Common myeloid progenitor, CD34-positive (primary cell): ENCODE measurements at regions not wholly inside any gene's neighbourhood (a gene's known extent, or its start where the extent isn't known, plus 50 kb on each side); places are given as distances from the start of the nearest gene placed in this dataset.

ENCODE experiments used
- CTCF ChIA-PET: fragments of 350-600 bp; sonication (Branson Sonifier 250); formaldehyde crosslinking; loops from one replicate; lab custom pipeline; 2021; ENCODE audit warnings: antibody characterized with exemption; lab: Charles Lee
- POLR2A ChIA-PET: fragments of 350-600 bp; sonication (Branson Sonifier 250); formaldehyde crosslinking; loops from one replicate; lab custom pipeline; 2021; ENCODE audit warnings: antibody characterized with exemption; lab: Charles Lee
- DNase-seq, 3 donors: peaks; one replicate each; pipeline versions ENCODE4 v3.0.0 to v3.0.0-alpha.2; 2013
- H3K27ac ChIP-seq, 2 experiments: 1 replicate in 1 of 2; 2 replicates in 1 of 2; pipeline ENCODE4 v1.7.0; 2013; ENCODE audit warnings: inconsistent platforms in 2 of 2, low read length in 2 of 2, mild to moderate bottlenecking in 2 of 2, low read depth in 1 of 2, moderate library complexity in 1 of 2; ENCODE audit not compliant: severe bottlenecking in 2 of 2, insufficient read depth in 1 of 2, poor library complexity in 1 of 2
- H3K27me3 ChIP-seq, 5 experiments: replicated peaks in 2 of 5; 1 replicate in 3 of 5; 2 replicates in 2 of 5; pipeline versions ENCODE4 v1.6.1 to v1.7.0; 2013; ENCODE audit warnings: low read length in 4 of 5, mild to moderate bottlenecking in 2 of 5, moderate library complexity in 2 of 5, inconsistent platforms in 1 of 5; ENCODE audit not compliant: insufficient read depth in 5 of 5, control insufficient read depth in 4 of 5
- H3K36me3 ChIP-seq, 4 experiments: 1 replicate in 2 of 4; 2 replicates in 2 of 4; pipeline versions ENCODE4 v1.6.1 to v1.7.0; 2013; ENCODE audit warnings: low read length in 3 of 4, control low read depth in 1 of 4, mild to moderate bottlenecking in 1 of 4; ENCODE audit not compliant: control insufficient read depth in 4 of 4, insufficient read depth in 4 of 4
- H3K4me1 ChIP-seq, 4 experiments: 1 replicate in 3 of 4; 2 replicates in 1 of 4; pipeline versions ENCODE4 v1.6.1 to v1.7.1; 2013; ENCODE audit warnings: low read length in 3 of 4, mild to moderate bottlenecking in 3 of 4, control low read depth in 1 of 4, inconsistent platforms in 1 of 4, moderate library complexity in 1 of 4; ENCODE audit not compliant: control insufficient read depth in 4 of 4, insufficient read depth in 4 of 4; ENCODE audit errors: control extremely low read depth in 1 of 4
- H3K4me3 ChIP-seq, 7 experiments: 1 replicate in 4 of 7; 2 replicates in 3 of 7; pipeline versions ENCODE4 v1.5.1 to v1.7.0; 2013; ENCODE audit warnings: mild to moderate bottlenecking in 7 of 7, low read length in 6 of 7, moderate library complexity in 6 of 7, inconsistent platforms in 2 of 7, low read depth in 2 of 7, control low read depth in 1 of 7; ENCODE audit not compliant: insufficient read depth in 4 of 7, control insufficient read depth in 1 of 7; ENCODE audit errors: extremely low read depth in 1 of 7
- H3K9me3 ChIP-seq, 5 experiments: 1 replicate in 4 of 5; 2 replicates in 1 of 5; pipeline versions ENCODE4 v1.6.1 to v1.7.1; 2013; ENCODE audit warnings: low read length in 4 of 5, mild to moderate bottlenecking in 2 of 5, inconsistent platforms in 1 of 5, low read depth in 1 of 5, moderate library complexity in 1 of 5; ENCODE audit not compliant: control insufficient read depth in 4 of 5, insufficient read depth in 2 of 5; ENCODE audit errors: control extremely low read depth in 1 of 5
- WGBS: methylation state at CpG from one replicate; pipeline ENCODE4 v1.1.5; 2013; ENCODE audit not compliant: insufficient coverage; 5-methylcytosine and 5-hydroxymethylcytosine counted together

- 100% methylated on average over 3 of the region's 4 CpGs for WGBS
- H3K27me3 ChIP-seq: peaks cover 3 to 27% (median 9%) of the 10 kb centered on the region in 5 experiments
- no peaks in the 10 kb centered on the region for H3K36me3 ChIP-seq
- DNase-seq: no peak
- H3K4me1 ChIP-seq: peaks cover 5 to 15% (median 11%) of the 10 kb centered on the region in 4 experiments
- H3K4me3 ChIP-seq: no peak overlapping the region
- ChIA-PET CTCF (no interaction called here), POLR2A (no interaction called here)
- peaks cover 0 to 2% (median 0%) of the 10 kb centered on the region in 5 experiments for H3K9me3 ChIP-seq
- no peak overlapping the region for H3K27ac ChIP-seq
Observed at GRCh38 chr1:57982852-57983251, 559.0 kb upstream of the DAB1 start.

- DNase-seq: no peak
- Histone ChIP-seq H3K36me3 (no peaks in the 10 kb centered on the region), H3K9me3 (peaks cover 0 to 6% (median 0%) of the 10 kb centered on the region in 5 experiments), H3K27me3 (peaks cover 0 to 10% (median 0%) of the 10 kb centered on the region in 5 experiments), H3K4me1 (no peaks in the 10 kb centered on the region), H3K27ac (no peak overlapping the region), H3K4me3 (no peak overlapping the region)
- WGBS: 83% methylated on average over 1 of the region's 5 CpGs
- CTCF ChIA-PET: no interaction called here
- POLR2A ChIA-PET: no interaction called here
Observed at GRCh38 chr1:57976216-57976615, 552.4 kb upstream of the DAB1 start.

DNA sequence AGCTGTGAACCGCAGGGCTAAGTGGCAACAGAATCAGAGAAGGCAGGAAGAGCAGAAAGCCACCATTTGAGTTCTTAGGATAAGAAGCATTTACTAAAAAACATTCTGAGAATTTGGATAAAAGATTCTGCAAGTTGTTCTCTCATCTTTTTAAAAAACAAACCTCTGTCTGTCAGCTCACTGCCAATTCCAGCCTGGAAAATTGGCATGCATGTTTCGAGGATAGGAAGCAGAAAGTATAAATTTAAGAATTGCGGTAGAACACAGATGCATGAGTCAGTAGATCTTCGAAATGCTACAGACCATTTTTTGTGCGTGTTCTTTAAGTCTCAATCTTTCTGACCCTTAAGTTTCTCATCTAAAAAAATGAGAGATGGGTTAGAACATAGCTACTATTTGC is 544.5 kb upstream of the DAB1 start:
- ChIA-PET CTCF (no interaction called here), POLR2A (no interaction called here)
- 100% methylated on average over 1 of the region's 5 CpGs for WGBS

GRCh38 chr1:57966751-57967406 is 543.0 kb upstream of the DAB1 start:
- no peaks in the 10 kb centered on the region for H3K9me3 ChIP-seq
- H3K27me3 ChIP-seq: no peaks in the 10 kb centered on the region
- H3K27ac ChIP-seq: no peak overlapping the region
- WGBS: 80% methylated on average over 2 of the region's 3 CpGs
- no peak overlapping the region for H3K4me3 ChIP-seq
- no peaks in the 10 kb centered on the region for H3K36me3 ChIP-seq
- CTCF ChIA-PET: interaction anchor here (0.9 to 1.3 kb wide), 2 partner anchors 13 to 79 kb away, joined by 3 read pairs; no protein-coding TSS in a partner anchor
- H3K4me1 ChIP-seq: no peaks in the 10 kb centered on the region
- POLR2A ChIA-PET: no interaction called here
- DNase-seq: peak in 2 of 3 donors; percentile 21 to 22

More for the DNA sequence above, 544.5 kb upstream of the DAB1 start:
- no peaks in the 10 kb centered on the region for H3K36me3 ChIP-seq
- H3K27ac ChIP-seq: no peak overlapping the region
- H3K4me1 ChIP-seq: no peaks in the 10 kb centered on the region
- H3K27me3 ChIP-seq: no peaks in the 10 kb centered on the region
- no peak for DNase-seq
- no peaks in the 10 kb centered on the region for H3K9me3 ChIP-seq
- no peak overlapping the region for H3K4me3 ChIP-seq

GRCh38 chr1:57966340-57966739 is 542.5 kb upstream of the DAB1 start:
- Histone ChIP-seq H3K9me3 (no peaks in the 10 kb centered on the region), H3K27me3 (no peaks in the 10 kb centered on the region), H3K4me1 (no peaks in the 10 kb centered on the region), H3K36me3 (no peaks in the 10 kb centered on the region), H3K4me3 (no peak overlapping the region), H3K27ac (no peak overlapping the region)
- peak in 2 of 3 donors; percentile 2 to 3 for DNase-seq
- WGBS: 74% methylated on average over 3 of the region's 5 CpGs
- POLR2A ChIA-PET: interaction anchor here (0.6 kb wide), 1 partner anchor 13 kb away, joined by 3 read pairs; no protein-coding TSS in a partner anchor
- CTCF ChIA-PET: interaction anchor here (0.9 to 1.3 kb wide), 2 partner anchors 13 to 80 kb away, joined by 3 read pairs; no protein-coding TSS in a partner anchor

GRCh38 chr1:57963581-57963980 is 539.7 kb upstream of the DAB1 start:
- no peak overlapping the region for H3K4me3 ChIP-seq
- no peak for DNase-seq
- no peak overlapping the region for H3K27ac ChIP-seq
- WGBS: 83% methylated on average over 2 of the region's 6 CpGs
- POLR2A ChIA-PET: no interaction called here
- H3K9me3 ChIP-seq: no peaks in the 10 kb centered on the region
- H3K36me3 ChIP-seq: no peaks in the 10 kb centered on the region
- CTCF ChIA-PET: no interaction called here
- no peaks in the 10 kb centered on the region for H3K4me1 ChIP-seq
- H3K27me3 ChIP-seq: no peaks in the 10 kb centered on the region

DNA sequence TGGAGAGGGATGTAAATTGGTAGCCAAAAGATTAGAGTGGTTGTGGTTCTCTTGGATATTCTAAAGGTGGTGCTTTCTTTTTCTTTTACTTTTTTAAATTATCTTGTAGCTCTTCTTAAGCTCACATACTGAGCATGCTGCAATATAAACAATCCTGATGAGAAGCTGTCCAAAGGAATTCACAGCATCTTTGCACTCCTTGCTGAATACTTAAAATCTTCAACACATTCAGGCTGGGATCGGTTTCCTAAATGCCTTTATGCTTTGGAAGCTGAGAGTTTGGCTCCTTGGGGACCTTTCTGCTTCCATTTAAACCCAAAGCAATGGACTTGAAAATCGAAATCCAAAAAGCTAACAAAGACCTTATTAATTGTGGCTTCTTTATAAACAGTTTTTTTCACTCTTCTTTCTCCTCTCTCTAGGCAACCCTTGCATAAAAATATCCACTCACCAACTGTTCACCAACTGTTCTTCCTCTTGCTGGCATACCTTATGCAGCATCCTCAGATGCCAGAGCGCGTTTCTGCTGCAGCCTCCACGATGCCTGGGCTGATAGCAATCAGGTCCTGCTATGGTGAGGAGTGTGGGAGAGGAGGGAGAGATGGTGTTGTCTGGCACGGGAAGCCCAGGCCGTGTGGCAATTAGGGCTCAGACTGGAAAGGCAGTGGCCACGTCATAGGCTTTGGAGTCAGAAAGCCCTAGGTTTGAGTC is 535.8 kb upstream of the DAB1 start:
- Histone ChIP-seq H3K4me3 (no peak overlapping the region), H3K9me3 (no peaks in the 10 kb centered on the region), H3K4me1 (no peaks in the 10 kb centered on the region), H3K27ac (no peak overlapping the region), H3K27me3 (no peaks in the 10 kb centered on the region), H3K36me3 (no peaks in the 10 kb centered on the region)
- no peak for DNase-seq
- ChIA-PET CTCF (interaction anchor here (0.6 kb wide), 2 partner anchors 878 to 1419 kb away, joined by 3 read pairs; no protein-coding TSS in a partner anchor), POLR2A (interaction anchor here (0.7 kb wide), 1 partner anchor 538 kb away, joined by 3 read pairs; no protein-coding TSS in a partner anchor)
- WGBS: 83% methylated on average over 6 of the region's 8 CpGs
